NCI-H146 (cell line): ENCODE measurements at regions not wholly inside any gene's neighbourhood (a gene's known extent, or its start where the extent isn't known, plus 50 kb on each side); places are given as distances from the start of the nearest gene placed in this dataset.
A peak's percentile ranks its signal among the peaks of the same experiment; 100 is the strongest.

Experiments
- DNase-seq: peaks from one replicate; lab custom pipeline; 2025; lab: John Stamatoyannopoulos, UW

DNA sequence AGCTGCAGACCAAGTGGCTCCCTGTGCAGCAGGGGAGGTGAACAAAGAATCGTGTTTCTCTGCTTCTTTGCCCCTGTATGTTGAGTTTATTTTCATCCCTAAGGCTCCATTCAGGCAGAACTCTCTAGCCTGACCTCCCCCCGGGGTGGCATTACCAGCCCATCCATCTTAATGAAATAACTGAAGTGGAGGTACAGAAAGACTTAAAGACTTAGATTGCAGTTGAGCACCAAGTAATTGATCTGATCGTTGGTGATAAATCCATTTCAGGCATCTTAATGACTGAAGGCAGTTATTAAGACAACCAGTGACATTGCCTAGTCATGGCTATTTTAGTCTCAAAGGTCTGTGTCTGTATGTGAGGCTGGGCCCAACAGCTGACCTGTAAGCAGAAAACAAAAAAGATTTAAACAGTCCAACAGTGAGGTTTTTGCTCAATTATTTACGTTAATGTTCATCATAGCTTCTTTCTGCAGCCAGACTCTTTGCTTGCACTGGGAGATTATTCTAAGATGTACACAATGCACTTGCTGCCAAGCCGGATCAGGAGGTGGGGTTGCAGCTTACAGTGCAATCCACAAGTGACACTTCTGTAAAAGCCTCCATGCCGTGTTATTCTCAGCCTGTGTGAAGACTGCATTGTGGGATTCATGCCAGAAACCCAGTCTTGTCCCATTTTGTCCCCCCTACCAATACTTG is 363.0 kb upstream of the DUSP10 start:
- no peak for DNase-seq

DNA sequence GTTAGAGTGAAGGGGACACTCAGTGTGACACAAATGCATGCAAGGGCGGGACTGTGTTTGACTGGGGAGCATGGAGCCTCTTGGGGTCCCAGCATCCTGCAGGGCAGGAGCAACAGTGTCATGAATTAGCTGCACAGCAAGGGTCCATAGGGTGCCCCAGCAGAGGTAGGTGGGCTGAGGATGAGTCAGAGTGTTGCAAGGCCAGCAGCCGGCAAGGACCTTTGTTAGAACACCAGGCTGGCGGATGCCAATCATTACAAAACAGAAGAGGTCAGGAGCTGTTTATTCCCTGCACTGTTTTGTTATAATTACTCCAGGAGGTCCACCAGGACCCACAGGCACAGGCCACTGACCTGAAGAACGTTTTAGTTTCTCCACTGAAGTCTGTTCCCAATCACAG is 362.2 kb upstream of the DUSP10 start:
- no peak for DNase-seq

DNA sequence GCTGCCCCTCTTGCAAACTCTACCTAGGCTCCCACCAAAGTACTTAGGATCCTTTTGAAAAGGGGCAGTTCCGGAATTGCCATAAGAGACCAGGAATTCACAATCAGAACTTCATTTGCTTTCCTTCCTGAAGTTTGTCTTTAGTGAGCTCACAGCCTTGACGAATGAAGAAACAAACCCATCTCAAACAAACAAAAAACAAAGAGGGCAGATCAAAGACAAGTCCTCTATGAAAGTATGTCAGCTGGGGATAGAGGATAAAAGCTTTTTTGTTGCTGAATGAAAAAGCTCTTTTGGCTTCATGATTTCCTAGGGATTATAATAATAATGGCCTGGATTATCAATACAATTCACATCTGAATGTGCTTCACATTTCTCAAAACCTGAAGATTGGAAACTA is 357.9 kb upstream of the DUSP10 start:
- no peak for DNase-seq

DNA sequence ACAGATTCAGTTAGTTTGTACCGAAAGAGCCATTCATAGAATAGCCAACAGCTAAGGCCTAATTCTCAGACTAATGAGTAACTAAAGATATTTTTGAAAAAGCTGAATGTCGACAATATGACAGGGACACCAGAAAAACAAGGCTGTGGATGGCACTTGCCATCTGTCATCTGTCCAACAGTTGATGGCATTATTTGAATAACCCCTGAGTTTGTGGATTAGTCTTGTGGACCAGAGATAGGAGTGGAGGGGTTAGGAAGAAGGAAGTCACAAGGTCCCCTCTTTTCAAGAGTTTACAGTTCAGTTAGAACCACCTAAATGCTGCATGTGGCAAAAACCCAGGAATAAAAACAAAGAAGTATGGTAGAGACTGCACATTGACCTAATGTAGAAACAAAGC is 356.5 kb upstream of the DUSP10 start:
- DNase-seq = no peak

DNA sequence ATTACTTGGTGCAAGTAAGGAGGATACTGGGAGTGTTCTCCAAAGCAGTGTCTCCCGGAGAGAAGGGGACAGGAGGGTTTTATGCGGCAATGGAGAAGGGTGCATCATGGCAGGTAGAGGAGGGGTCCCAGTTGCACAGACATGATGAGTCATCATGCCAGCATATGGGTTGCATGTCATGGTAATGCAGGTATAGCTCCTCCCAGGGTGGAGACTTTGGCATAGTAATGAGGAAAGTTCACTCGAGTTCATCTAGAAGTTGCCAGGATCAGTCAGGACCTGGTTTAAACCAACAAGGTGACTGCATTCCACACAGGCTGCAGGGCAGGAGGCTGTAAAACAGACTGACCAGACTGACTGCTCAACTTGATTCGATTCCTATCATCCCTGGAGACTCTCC is 355.7 kb upstream of the DUSP10 start:
- no peak for DNase-seq

DNA sequence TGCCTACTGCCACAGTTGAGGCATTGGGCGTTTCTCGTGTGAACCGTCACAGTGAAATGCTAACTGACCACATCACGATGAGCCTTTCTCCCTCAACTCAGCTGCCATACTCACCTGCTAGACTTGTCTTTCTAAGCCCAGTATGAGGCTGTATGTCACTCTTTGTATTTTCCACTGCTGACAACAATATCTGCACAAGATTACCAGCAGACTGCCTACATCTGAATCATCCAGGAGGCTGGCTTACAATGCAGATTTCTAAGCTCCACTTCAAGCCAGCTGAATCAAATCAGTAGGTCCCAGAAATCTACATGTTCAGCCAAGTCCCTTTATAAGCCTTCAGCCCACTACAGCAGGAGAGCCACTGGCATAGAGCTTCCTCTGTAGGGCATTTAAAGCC is 355.0 kb upstream of the DUSP10 start:
- no peak for DNase-seq

DNA sequence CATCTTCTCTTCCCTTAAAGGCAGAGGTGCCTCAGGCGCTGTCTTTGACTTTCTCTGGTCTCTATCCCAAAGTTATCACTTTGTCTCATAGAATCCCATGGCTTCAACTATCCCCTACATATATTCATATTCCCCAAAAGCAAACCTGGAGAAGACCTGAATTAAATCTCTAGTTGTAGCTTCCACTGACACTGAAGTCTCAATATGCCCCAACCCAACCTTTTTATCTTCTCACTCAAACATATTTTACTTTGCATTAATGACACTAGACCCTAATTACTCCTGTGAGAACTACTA is 354.5 kb upstream of the DUSP10 start:
- no peak for DNase-seq

DNA sequence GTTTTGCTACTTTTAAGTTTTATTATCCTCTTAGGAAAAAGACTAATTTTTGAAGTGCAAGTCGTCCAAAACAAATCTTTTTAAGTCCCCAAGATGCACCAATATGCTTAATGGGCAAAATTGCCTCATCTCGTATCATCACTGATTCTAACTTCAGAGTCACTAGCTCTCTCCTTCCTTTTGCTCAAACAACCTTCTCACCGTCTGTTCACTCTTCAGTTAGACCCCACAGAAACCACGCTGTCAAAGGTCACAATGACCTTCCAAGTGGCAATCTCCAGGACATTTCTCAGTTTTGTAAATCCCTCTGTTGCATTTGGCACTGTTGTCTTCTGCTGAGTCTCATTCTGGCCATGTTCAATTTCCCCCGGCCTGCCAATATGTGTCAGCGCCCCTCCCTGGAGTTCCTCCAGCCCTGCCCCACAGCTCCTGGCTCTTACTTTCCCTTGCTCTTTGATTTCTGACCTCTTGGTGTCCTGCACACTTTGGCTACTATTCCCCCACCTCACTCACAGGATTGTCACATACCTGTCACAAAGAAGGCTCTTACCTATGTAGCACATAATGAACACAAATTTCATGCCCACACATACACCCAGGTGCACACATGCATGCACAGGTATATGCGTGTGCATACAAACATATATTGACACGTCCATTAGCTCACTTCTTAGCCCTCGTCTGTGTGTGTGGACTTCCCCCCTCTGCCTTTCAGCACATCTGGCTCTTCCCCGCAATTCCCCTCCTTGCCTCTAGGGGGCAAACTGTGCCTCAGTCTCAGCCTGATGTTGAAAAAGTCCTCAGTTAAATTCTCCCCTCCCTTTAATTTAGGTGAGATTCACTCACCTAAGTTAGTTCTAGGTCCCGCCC is 354.0 kb upstream of the DUSP10 start:
- DNase-seq = peak; percentile 4

DNA sequence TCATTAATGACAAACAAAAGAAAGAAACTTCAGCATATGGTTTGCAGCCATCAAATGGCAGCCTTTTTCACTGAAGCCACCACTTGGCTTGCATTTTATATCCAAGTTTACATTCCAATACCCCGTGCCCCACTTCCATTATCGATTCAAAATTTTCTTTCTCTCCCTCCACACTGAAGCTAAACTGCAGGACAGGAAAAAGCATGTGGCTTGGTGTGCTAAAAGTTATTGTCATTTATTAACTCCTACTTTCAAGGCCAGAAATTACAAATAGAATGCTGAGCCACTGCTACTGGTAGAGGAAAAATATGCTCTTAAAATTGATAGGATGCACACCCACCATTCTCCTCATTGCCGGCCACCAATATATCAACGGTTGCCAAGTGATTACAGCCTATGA is 351.6 kb upstream of the DUSP10 start:
- no peak for DNase-seq

DNA sequence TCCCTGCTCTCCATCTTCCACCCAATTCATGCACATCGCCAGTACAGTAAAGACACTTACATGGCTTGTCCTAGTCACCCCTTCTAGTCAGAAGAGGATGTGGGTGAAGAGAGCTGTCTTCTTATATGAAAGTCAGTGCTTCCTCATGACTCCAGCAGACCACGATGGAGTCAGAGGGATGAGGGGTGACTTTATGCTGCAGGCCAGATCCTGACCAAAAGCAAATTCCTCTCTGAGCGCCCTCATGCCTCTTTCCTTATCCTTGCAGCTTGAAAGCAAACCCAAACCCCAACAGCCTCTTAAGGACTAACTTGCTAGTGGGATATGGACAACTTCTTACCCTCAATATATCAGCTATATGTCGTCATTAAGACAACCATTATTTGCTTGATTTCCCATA is 348.2 kb upstream of the DUSP10 start:
- no peak for DNase-seq

DNA sequence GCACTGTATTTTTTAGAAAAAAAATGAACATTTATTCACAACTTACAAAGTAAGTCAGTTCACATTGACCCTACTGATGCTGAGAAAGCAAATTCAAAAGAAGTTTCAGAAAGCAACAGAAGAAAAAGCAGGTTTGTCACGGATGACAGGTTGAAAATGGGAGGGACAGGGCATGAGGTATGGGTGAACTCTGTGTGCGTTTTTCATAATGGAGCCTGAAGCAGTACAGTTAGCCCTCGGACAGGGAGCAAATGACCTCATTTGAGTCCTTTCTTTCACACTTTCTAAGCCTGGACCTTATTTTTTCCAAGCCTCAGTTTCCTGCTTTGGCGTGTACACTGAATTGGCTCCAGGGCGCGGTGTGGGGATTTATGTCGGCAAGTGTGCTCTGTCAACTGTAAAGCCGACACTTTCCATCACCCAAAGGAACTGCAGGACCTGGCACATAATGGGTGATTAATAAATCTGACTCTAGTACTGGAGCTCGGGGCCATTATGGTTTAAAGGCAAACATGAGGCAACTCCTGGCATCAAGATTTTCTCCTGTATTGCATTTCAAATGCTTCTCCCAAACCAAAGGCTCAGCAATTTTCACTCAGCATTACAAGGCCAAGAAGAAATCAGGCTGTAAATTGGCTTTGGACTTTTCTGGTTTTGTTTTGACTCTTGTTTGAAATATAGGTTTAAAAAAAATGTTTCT is 345.5 kb upstream of the DUSP10 start:
- no peak for DNase-seq

DNA sequence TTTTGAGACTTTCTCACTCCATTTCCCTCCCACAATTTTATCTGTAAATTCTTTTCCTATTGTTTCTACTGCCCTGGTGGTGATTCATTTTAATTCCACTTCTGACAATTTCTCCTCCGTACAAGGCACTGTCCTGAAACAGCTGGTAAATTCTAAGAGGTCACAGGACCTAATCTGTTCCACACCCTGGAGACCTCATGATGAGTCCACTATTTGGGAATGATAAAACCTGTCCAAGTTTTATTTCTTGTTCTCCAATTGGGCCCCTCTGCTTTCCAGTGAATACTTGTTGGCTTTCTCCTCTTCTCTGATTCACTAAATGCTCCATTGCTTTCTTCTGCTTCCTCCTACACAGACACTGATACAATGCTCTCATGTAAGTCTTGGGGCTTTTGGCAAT is 343.1 kb upstream of the DUSP10 start:
- no peak for DNase-seq

DNA sequence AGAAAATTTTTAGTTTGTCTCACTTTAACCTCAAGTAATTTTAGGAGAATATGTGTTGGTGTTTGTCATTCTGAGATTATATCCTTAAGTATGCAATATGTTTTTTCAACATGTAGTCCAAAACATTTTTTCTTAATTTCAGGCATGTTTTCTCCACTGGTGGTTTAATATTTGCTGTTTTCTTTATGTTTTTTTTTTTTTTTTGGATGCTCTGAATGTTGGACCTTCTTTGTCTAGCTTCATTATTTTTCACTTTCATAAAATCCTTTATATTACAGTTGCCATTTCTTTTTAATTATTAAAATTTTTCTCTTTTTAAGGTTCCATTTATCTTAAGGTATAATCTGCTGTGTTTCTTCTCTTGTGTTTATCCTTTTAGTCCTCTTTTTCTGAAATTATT is 342.2 kb upstream of the DUSP10 start:
- no peak for DNase-seq

DNA sequence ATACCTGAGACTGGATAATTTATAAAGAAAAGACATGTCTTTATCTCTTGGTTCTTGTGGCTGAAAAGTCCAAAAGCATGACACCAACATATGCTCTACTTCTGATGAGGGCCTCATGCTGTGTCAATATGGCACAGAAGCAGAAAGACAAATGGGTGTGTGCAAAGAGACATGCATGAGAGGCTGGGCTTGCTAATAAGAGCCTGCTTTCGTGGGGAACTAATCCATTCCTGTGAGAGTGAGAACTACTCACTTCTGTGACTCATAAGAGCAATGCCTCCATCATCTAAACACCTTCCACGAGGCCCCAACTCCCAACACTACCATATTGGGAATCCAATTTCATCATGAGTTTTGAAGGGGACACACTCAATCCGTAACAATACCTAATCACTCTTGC is 340.0 kb upstream of the DUSP10 start:
- no peak for DNase-seq

DNA sequence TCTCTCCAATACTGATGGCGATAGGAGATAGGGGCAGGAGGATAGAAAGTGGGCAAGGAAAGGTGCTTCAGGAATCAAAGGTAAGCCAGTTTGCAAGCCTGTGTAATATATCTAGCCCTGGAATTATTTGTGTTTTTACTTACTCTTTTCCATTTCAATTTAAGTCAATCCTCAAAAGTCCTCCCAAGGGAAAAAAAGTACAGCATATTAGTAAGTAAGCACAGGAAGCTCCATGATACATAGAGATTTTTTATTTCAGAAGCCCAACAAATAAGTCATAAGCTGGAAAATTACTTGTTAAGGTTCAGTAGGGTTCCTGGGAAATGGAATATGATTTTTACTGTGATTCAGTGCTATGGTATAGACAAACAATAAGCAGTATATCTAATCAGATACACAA is 337.7 kb upstream of the DUSP10 start:
- DNase-seq = no peak

DNA sequence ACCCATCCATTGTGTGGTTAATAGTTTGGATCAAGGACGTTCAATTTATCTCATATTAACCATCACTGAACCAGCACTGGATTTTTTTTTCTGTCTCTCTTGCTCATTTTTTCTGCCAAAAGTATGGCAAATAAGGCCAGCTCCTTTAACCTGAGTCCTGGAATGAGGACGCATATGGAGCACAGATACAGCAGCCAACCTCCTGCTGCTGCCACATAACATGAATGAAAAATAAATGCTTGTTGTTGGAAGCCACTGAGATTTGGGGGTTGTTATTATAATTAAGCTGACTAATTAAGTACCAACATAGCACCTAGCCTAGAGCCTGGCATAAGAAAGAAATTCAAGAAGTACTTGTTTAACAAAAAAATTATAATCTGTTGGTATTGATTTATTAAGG is 335.3 kb upstream of the DUSP10 start:
- no peak for DNase-seq

DNA sequence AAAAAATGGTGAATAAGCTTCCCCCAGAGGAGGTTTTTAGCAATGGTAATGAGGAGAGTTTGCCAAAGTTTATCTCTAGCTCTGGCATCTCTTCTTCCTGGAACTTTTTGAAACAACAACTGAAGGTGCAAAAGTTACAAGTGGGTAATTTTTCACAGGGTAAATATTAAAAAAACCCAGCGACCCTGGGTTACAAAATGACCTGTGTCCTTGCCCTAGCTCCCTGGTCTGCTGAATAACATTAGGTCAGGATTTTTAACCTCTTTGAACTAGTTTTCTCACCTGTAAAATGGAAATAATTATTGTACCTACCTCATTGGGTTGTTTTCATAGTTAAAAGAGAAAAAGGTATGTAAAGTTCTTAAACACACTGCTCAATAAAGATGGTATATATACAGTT is 332.4 kb upstream of the DUSP10 start:
- no peak for DNase-seq

DNA sequence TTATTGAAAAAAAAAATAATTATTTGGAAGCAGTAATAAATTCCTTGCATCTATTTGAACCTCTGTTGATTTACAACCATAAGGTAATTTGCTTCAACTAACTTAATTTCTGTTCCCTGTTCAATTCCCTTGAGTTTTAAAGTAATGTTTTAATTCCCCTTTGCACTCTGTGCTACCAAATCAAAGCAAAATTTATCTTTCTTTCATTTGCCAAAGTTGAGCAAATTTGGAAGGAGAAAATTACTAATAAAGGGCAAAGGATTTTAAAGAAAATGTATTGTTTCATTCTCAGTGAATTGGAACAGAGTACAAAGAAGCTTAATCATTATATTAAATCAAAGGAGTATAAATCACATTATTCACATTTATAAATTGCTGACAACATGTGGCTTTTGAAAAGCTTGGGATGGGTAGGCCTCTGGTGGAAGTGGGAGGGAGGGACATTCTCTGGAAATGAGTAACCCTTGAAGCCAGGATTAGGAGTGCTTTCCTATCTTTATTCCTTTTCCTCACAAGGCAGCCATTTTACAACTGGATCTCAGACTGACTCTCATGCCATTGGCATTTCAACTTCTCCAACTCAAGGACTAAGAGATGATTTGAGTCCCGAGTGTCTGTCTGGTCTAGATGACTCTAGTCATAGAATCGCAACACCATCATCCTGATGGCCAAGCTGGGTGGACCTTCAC is 331.6 kb upstream of the DUSP10 start:
- no peak for DNase-seq

DNA sequence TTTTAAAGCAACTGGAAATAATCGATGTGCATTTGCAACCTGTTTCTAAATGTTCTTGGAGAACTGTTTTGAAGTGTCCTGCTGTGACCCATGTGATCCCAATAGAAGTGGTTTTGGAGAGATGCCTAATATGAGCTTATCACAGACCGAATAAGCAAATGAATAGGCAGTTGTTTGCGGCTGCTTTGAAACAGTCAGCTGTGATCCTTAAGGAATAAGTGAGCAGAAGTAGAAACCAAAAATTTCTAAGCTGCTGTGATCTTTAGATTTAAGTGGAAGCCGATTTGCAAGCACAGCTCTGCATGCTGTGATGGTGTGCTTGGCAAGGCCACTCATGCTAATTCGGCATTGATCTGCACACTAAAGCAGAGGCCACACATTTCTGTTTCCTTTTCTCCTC is 329.5 kb upstream of the DUSP10 start:
- DNase-seq = no peak

DNA sequence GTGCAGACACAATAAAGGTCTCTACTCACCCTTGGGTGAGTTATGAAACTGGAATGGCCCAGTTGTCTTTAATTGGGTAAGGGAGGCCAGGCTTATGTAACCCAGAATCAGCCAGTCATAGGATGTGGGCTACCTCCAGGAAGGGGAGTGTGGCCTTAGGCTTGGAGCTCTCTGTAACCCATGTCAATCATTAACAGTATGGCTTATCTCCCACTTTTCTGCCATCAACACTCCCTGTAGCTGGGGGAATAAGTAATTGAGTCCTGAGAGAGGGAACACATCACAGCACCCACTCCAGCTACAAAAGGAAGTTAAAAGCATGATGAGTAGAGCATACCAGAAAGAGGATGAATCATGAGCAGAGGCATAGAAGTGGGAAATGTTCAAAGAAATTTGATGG is 327.0 kb upstream of the DUSP10 start:
- no peak for DNase-seq

DNA sequence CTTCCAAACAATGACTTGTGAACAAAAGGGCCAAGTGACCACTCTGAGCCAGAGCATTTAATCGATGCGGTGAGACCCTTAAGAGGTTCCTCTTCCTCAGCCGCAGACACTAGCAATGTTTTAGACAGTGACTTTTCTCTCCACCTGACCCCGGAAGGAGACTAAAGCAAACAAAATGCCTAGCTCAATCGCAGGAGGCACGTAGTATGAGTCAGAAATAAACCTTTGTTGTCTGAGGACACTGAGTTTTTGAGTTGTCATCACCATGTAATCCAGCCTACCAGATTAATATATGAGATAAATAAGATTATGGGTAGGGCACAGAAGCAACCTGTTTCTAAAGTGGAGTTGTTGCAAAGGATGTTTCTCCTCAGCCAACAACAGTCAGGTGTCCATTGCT is 326.2 kb upstream of the DUSP10 start:
- DNase-seq = no peak

DNA sequence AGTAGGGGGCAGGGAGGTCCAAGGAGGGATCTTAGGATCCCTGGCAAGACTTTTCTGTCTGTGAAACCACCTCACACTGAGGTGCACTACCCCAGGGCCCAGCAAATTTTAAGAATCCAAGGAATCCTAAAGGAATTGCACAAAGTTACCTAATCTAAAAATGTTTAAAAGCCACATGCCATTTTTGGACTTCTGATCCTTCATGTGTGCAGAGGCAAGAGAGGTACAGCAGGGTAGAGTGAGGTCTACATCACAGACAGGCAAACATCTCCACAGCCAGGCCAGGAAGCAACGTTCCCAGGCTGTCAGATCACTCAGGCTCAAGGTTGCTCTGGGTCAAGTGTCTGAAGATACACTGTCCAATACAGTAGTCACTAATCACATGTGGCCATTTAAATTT is 324.6 kb upstream of the DUSP10 start:
- no peak for DNase-seq

DNA sequence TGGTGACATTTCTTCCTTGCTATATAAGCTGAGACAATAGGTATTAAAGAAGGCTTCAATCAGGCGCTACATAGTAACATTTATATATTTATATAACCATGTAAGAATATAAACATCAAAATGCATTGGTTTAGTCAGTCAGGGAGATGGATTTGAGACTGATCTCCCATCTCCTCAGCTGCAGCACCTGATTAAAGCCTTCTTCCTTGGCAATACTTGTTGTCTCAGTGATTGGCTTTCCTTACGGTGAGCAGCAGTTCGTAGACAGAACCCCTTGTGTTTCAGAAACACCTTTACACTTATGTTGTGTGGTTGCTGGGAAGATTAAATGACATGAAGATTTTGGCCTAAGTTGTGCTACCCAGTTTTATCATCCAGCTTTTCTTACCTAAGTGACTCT is 323.3 kb upstream of the DUSP10 start:
- DNase-seq = no peak
